NCI-H1930 (cell line): ENCODE measurements at regions not wholly inside any gene's neighbourhood (a gene's known extent, or its start where the extent isn't known, plus 50 kb on each side); places are given as distances from the start of the nearest gene placed in this dataset.

ENCODE experiments used
- DNase-seq, 2 experiments: peaks; one replicate each; lab custom pipeline; 2025; lab: John Stamatoyannopoulos, UW

GRCh38 chr7:17019106-17019505 lies 137.3 kb upstream of the AGR3 start:
- no peak for DNase-seq

- DNase-seq: no peak
These were observed 138.5 kb upstream of the AGR3 start for GRCh38 chr7:17020250-17020649.

GRCh38 chr7:17021205-17021604 lies 139.4 kb upstream of the AGR3 start:
- DNase-seq: no peak

GRCh38 chr7:17022920-17023319 lies 141.1 kb upstream of the AGR3 start:
- no peak for DNase-seq

GRCh38 chr7:17026269-17026668 lies 144.5 kb upstream of the AGR3 start:
- no peak for DNase-seq

GRCh38 chr7:17027143-17027788 lies 145.5 kb upstream of the AGR3 start:
- DNase-seq: no peak

GRCh38 chr7:17027789-17028152 lies 146.0 kb upstream of the AGR3 start:
- no peak for DNase-seq

- no peak for DNase-seq
These were observed 147.4 kb upstream of the AGR3 start for GRCh38 chr7:17029150-17029549.

- DNase-seq: no peak
These were observed 148.8 kb upstream of the AGR3 start for GRCh38 chr7:17030559-17030958.

GRCh38 chr7:17031906-17032551 lies 150.2 kb upstream of the AGR3 start:
- DNase-seq: no peak

GRCh38 chr7:17033245-17033644 lies 151.5 kb upstream of the AGR3 start:
- no peak for DNase-seq

GRCh38 chr7:17036584-17036983 lies 154.8 kb upstream of the AGR3 start:
- DNase-seq: no peak

- no peak for DNase-seq
These were observed 155.6 kb upstream of the AGR3 start for GRCh38 chr7:17037356-17037755.

GRCh38 chr7:17038160-17038782 lies 156.5 kb upstream of the AGR3 start:
- no peak for DNase-seq

- no peak for DNase-seq
These were observed 157.0 kb upstream of the AGR3 start for GRCh38 chr7:17038783-17039170.

GRCh38 chr7:17039372-17039771 lies 157.6 kb upstream of the AGR3 start:
- DNase-seq: no peak

- DNase-seq: no peak
These were observed 158.9 kb upstream of the AGR3 start for GRCh38 chr7:17040716-17041115.

- DNase-seq: no peak
These were observed 159.5 kb upstream of the AGR3 start for GRCh38 chr7:17041324-17041723.

- DNase-seq: no peak
These were observed 160.4 kb upstream of the AGR3 start for GRCh38 chr7:17042211-17042610.

- DNase-seq: no peak
These were observed 161.5 kb upstream of the AGR3 start for GRCh38 chr7:17043012-17043877.

- no peak for DNase-seq
These were observed 162.6 kb upstream of the AGR3 start for GRCh38 chr7:17044396-17044795.

GRCh38 chr7:17044861-17045260 lies 163.1 kb upstream of the AGR3 start:
- no peak for DNase-seq

GRCh38 chr7:17046259-17046658 lies 164.5 kb upstream of the AGR3 start:
- no peak for DNase-seq
